Spleen (tissue), 7 donors: ENCODE measurements at regions not wholly inside any gene's neighbourhood (a gene's known extent, or its start where the extent isn't known, plus 50 kb on each side); places are given as distances from the start of the nearest gene placed in this dataset.

ENCODE experiments used
- CTCF ChIP-seq, 11 experiments: fragments of 200-600 bp in 7 of 11; fragments of 450-650 bp in 4 of 11; sonication (generic) in 4 of 11; IDR thresholded peaks in 8 of 11; conservative IDR thresholded peaks in 3 of 11; 1 replicate in 7 of 11; 2 replicates in 4 of 11; pipeline versions ENCODE4 v1.4.0 to v1.8.0; 2016 to 2021; ENCODE audit warnings: antibody characterized with exemption in 11 of 11, inconsistent platforms in 4 of 11, mild to moderate bottlenecking in 1 of 11
- POLR2A ChIP-seq, 3 donors: fragments of 450-650 bp; IDR thresholded peaks; one replicate each; pipeline ENCODE4 v1.5.1; 2017; ENCODE audit warnings: antibody characterized with exemption in 3 of 3, mild to moderate bottlenecking in 1 of 3
- POLR2AphosphoS5 ChIP-seq, 3 donors: sonication (generic); formaldehyde crosslinking; IDR thresholded peaks; one replicate each; pipeline ENCODE4 v1.5.1; 2017; ENCODE audit warnings: antibody characterized with exemption in 3 of 3
- donor health status: DM: no; HTN: no; CAD: no; lungs with moderate emphysema.
- donor health status: DM: no; HTN: no; CAD: no.
- donor health status: DM: no; HTN: no; CAD: no.

- TF ChIP-seq CTCF (IDR thresholded peaks at IDR 0.05 in 8 of 11, conservative IDR thresholded peaks at IDR 0.05 in 3 of 11): no peak
- TF ChIP-seq POLR2A (IDR thresholded peaks at IDR 0.05): no peak
- no peak for TF ChIP-seq POLR2AphosphoS5 (IDR thresholded peaks at IDR 0.05)
Observed at GRCh38 chr18:24810561-24811305, 350.3 kb downstream of the HRH4 start.
